Stomach (tissue), 8 donors: ENCODE measurements at regions not wholly inside any gene's neighbourhood (a gene's known extent, or its start where the extent isn't known, plus 50 kb on each side); places are given as distances from the start of the nearest gene placed in this dataset.

ENCODE experiments used
- DNase-seq, 2 donors: peaks; one replicate each; pipeline versions ENCODE4 v3.0.0 to v3.0.0-alpha.2; 2013 to 2019
- H3K27ac ChIP-seq, 5 donors: fragments of 200-600 bp in 4 of 5; sonication (generic) in 4 of 5; one replicate each; pipeline ENCODE4 v1.5.1; 2013 to 2019; ENCODE audit warnings: mild to moderate bottlenecking in 1 of 5, moderate library complexity in 1 of 5
- H3K27me3 ChIP-seq, 3 donors: fragments of 200-600 bp; sonication (generic); one replicate each; pipeline ENCODE4 v1.5.1; 2017 to 2019; ENCODE audit warnings: mixed run types in 1 of 3
- H3K36me3 ChIP-seq, 4 donors: fragments of 200-600 bp; sonication (generic); 1 replicate in 3 of 4; 2 replicates in 1 of 4; pipeline ENCODE4 v1.5.1; 2016 to 2019
- H3K4me1 ChIP-seq, 4 donors: fragments of 200-600 bp; sonication (generic); one replicate each; pipeline ENCODE4 v1.5.1; 2016 to 2019
- H3K4me3 ChIP-seq, 4 donors: fragments of 200-600 bp; sonication (generic) in 3 of 4; one replicate each; pipeline ENCODE4 v1.5.1; 2016 to 2019; ENCODE audit warnings: mild to moderate bottlenecking in 1 of 4
- H3K9me3 ChIP-seq, 4 donors: fragments of 200-600 bp; sonication (generic); one replicate each; pipeline ENCODE4 v1.5.1; 2016 to 2019
- EP300 ChIP-seq: sonication (generic); formaldehyde crosslinking; IDR thresholded peaks from one replicate; pipeline ENCODE4 v1.6.1; 2017; ENCODE audit warnings: antibody characterized with exemption
- POLR2A ChIP-seq, 4 donors: fragments of 450-650 bp; IDR thresholded peaks; one replicate each; pipeline ENCODE4 v1.6.1; 2016; ENCODE audit warnings: antibody characterized with exemption in 4 of 4, control low read depth in 2 of 4, mild to moderate bottlenecking in 1 of 4, moderate library complexity in 1 of 4
- POLR2AphosphoS5 ChIP-seq, 3 donors: sonication (generic); formaldehyde crosslinking; IDR thresholded peaks; one replicate each; pipeline ENCODE4 v1.6.1; 2016; ENCODE audit warnings: antibody characterized with exemption in 3 of 3
- WGBS, 5 donors: extraction: QIAGEN DNeasy Blood & Tissue Kit in 3 of 5; methylation state at CpG; one replicate each; pipeline versions ENCODE4 v1.1.5 to v1.1.7; 2013 to 2018; 5-methylcytosine and 5-hydroxymethylcytosine counted together
- intact Hi-C: fragments of 100-400 bp; cut with DNase I; formaldehyde crosslinking; loops from one replicate; pipeline ENCODE4 v1.15.1; 2023; ENCODE audit warnings: low total_unique reads
- TF ChIP-seq, protein P1 (sequence below), 7 experiments: fragments of 450-650 bp in 4 of 7; fragments of 200-600 bp in 3 of 7; sonication (generic) in 3 of 7; IDR thresholded peaks; one replicate each; pipeline ENCODE4 v1.5.1; 2016 to 2019; ENCODE audit warnings: antibody characterized with exemption in 7 of 7, control low read depth in 2 of 7, mild to moderate bottlenecking in 1 of 7
- donor health status: healthy with polysubstance abuse.
- donor health status: Bipolar disorder and iron deficiency.
- donor health status: healthy.

DNA sequence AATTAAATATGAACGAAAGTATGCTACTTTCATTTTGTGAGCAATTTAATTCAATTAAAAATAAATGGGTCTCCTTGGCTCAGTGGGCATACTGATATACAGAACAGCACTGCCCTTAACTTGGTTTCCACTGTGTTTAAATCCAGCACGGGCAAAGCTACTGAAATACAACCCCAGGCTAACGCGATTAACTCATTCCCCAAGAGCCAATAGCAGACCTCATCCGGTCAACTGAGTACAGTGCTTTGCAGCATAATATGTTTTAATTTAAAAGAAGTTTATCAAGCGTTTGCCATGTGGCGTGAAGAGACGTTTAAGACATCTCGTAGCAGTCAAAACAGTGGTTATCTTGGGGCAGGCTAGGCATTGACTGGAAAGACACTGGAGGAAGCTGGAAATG, 118.6 kb downstream of the PROX1 start:
- WGBS, 5 donors: 80 to 89% (median 88%) methylated on average over 9 of the region's 9 CpGs
- H3K9me3 ChIP-seq: peaks cover 3 to 10% (median 8%) of the 10 kb centered on the region in 4 donors
- DNase-seq: no peak
- intact Hi-C loops: no loop called here
- H3K27me3 ChIP-seq: peaks cover 0 to 6% (median 0%) of the 10 kb centered on the region in 3 donors
- no peaks in the 10 kb centered on the region for H3K36me3 ChIP-seq
- TF ChIP-seq EP300: no peak
- no peak for TF ChIP-seq POLR2AphosphoS5 (IDR thresholded peaks at IDR 0.05)
- TF ChIP-seq, protein P1, sequence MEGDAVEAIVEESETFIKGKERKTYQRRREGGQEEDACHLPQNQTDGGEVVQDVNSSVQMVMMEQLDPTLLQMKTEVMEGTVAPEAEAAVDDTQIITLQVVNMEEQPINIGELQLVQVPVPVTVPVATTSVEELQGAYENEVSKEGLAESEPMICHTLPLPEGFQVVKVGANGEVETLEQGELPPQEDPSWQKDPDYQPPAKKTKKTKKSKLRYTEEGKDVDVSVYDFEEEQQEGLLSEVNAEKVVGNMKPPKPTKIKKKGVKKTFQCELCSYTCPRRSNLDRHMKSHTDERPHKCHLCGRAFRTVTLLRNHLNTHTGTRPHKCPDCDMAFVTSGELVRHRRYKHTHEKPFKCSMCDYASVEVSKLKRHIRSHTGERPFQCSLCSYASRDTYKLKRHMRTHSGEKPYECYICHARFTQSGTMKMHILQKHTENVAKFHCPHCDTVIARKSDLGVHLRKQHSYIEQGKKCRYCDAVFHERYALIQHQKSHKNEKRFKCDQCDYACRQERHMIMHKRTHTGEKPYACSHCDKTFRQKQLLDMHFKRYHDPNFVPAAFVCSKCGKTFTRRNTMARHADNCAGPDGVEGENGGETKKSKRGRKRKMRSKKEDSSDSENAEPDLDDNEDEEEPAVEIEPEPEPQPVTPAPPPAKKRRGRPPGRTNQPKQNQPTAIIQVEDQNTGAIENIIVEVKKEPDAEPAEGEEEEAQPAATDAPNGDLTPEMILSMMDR (IDR thresholded peaks at IDR 0.05): no peak
- H3K27ac ChIP-seq: no peak overlapping the region
- H3K4me1 ChIP-seq: peaks cover 0 to 11% (median 7%) of the 10 kb centered on the region in 4 donors
- no peak overlapping the region for H3K4me3 ChIP-seq

DNA sequence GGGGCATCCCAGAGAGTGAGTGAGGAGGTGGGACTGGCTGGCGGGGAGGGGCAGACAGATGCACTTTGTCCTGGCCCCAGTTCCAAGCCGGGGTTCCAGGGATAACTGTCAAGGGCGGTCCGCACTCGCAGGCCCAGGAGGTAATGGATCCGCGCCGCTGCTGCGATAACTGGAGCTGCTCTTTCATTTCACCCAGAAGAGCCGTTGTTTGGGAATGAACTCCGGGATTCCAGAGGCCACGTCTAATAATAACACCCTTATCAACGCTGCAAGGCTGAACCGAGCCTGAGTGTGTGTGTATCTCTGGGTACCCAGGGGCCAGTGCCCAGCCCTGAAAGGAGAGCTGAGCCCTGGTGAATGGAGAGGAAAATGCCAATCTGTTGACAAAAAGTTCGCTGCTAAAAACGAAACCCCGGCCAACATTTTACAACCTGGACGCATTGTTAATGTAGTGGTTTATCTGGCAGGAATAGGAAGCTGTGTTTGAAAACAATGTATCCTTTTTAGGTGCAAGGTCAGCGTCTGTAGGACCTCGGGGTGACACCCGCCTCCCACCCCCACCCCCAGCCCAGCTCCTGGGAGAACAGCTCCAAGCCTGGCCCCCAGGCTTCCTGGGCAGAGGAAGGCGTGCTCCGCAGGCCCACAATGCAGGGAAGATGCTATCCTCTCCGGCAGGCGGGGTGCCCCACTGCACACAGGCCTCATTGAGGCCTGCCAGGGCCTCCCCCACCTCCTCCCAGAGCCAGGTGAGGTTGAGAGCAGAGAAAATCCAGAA, 119.7 kb downstream of the PROX1 start:
- DNase-seq: peak; percentile 37 to 40
- intact Hi-C loops: no loop called here
- Histone ChIP-seq H3K4me1 (peaks cover 0 to 11% (median 7%) of the 10 kb centered on the region in 4 donors), H3K27ac (no peak overlapping the region), H3K27me3 (peaks cover 0 to 6% (median 0%) of the 10 kb centered on the region in 3 donors), H3K9me3 (peaks cover 3 to 10% (median 8%) of the 10 kb centered on the region in 4 donors), H3K4me3 (peak overlapping the region; percentile 16 to 36 (median 32)), H3K36me3 (no peaks in the 10 kb centered on the region)
- TF ChIP-seq POLR2AphosphoS5 (IDR thresholded peaks at IDR 0.05): no peak
- TF ChIP-seq EP300: no peak
- TF ChIP-seq POLR2A (IDR thresholded peaks at IDR 0.05): no peak
- TF ChIP-seq, protein P1 (IDR thresholded peaks at IDR 0.05): no peak
- 9 to 19% (median 17%) methylated on average over 18 to 25 of the region's 25 CpGs for WGBS, 5 donors

DNA sequence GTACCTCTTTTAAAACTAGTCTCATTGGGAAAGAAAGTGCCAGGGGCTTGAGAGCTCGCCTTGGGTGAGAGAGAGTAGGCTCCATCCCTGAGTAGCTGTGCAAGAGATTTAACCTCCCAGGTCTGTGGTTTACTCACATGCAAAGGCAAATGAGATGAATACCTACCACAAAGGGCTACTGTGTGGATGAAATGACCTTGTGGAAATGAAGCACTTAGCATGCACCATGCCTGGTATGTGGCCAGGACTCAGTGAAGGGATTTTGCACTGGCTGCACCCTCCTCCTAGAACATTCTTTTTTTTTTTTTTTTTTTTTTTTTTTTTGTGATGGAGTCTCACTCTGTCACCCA, 120.3 kb downstream of the PROX1 start:
- no peaks in the 10 kb centered on the region for H3K36me3 ChIP-seq
- peaks cover 0 to 6% (median 0%) of the 10 kb centered on the region in 3 donors for H3K27me3 ChIP-seq
- DNase-seq: no peak
- 92 to 100% (median 97%) methylated on average over 1 of the region's 1 CpG for WGBS, 5 donors
- H3K4me3 ChIP-seq: peak overlapping the region in 1 of 4 donors; percentile 35
- intact Hi-C loops: no loop called here
- TF ChIP-seq POLR2AphosphoS5 (IDR thresholded peaks at IDR 0.05) (no peak), POLR2A (IDR thresholded peaks at IDR 0.05) (no peak), EP300 (no peak)
- peaks cover 3 to 10% (median 8%) of the 10 kb centered on the region in 4 donors for H3K9me3 ChIP-seq
- H3K27ac ChIP-seq: no peak overlapping the region
- H3K4me1 ChIP-seq: peaks cover 0 to 11% (median 7%) of the 10 kb centered on the region in 4 donors

DNA sequence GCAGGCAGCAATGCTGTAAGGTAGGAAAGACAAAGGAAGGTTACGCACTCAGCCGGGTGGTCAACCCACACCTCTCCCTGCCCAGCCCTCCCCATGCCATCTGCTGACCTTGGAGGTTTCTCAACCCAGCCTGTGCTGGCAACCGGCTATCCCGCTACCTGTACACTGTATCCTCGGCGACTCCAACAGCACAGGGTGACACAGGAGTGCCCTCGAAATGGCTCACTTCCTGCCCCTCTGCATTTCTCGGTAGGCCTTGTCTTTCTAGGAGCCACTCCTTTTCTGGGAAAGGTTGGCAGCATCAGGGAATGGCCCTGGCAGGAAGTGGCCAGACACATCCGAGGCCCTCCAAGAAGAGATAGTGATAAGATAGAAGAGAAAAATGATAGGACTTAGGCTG, 124.0 kb downstream of the PROX1 start:
- H3K4me1 ChIP-seq: peaks cover 0 to 11% (median 7%) of the 10 kb centered on the region in 4 donors
- no peak for DNase-seq
- intact Hi-C loops: loop anchor here (10.0 kb wide), 1 partner anchor 727 kb away; no protein-coding TSS in a partner anchor
- peaks cover 0 to 6% (median 0%) of the 10 kb centered on the region in 3 donors for H3K27me3 ChIP-seq
- whole genome bisulfite sequencing, 5 donors: 81 to 91% (median 86%) methylated on average over 9 of the region's 9 CpGs
- no peaks in the 10 kb centered on the region for H3K36me3 ChIP-seq
- H3K9me3 ChIP-seq: peaks cover 0 to 4% (median 1%) of the 10 kb centered on the region in 4 donors
- no peak overlapping the region for H3K27ac ChIP-seq
- no peak overlapping the region for H3K4me3 ChIP-seq
- TF ChIP-seq, protein P1 (IDR thresholded peaks at IDR 0.05): no peak
- TF ChIP-seq POLR2A (IDR thresholded peaks at IDR 0.05) (no peak), EP300 (no peak), POLR2AphosphoS5 (IDR thresholded peaks at IDR 0.05) (no peak)

DNA sequence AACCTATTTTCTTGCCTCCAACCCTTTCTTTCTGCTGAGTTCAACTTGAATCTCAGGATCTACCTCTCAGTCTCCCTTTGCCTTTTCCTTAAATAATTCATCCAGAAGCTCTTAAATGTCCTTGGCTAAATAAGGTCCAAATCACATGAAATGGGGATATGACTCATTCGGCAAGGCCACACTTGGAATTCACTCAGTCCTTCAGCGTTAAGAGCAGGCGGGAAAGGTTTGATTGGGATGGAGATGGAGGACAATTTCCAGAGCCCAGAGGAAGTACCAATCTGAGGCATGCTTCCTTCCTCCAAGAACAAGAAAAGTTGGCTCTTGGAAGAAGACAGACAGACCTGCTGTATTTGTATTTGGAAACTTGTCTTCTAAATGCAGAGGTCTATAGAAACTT, 128.5 kb downstream of the PROX1 start:
- Histone ChIP-seq H3K27me3 (no peaks in the 10 kb centered on the region), H3K4me1 (no peaks in the 10 kb centered on the region), H3K27ac (no peak overlapping the region), H3K4me3 (no peak overlapping the region), H3K36me3 (peaks cover 0 to 4% (median 0%) of the 10 kb centered on the region in 4 donors), H3K9me3 (peaks cover 9 to 27% (median 20%) of the 10 kb centered on the region in 4 donors)
- no peak for DNase-seq
- no peak for TF ChIP-seq EP300
- no peak for TF ChIP-seq POLR2AphosphoS5 (IDR thresholded peaks at IDR 0.05)
- TF ChIP-seq, protein P1 (IDR thresholded peaks at IDR 0.05): no peak
- TF ChIP-seq POLR2A (IDR thresholded peaks at IDR 0.05): no peak
- 87 to 97% (median 89%) methylated on average over 3 of the region's 3 CpGs for WGBS, 5 donors
- intact Hi-C loops: loop anchor here (10.0 kb wide), 1 partner anchor 731 kb away; no protein-coding TSS in a partner anchor
